Activated CD8-positive, alpha-beta memory T cell treated with anti-CD3 and anti-CD28 coated beads, Interleukin-2, amount 50 U/mL, for 1 hour (primary cell): ENCODE measurements at regions not wholly inside any gene's neighbourhood (a gene's known extent, or its start where the extent isn't known, plus 50 kb on each side); places are given as distances from the start of the nearest gene placed in this dataset.

Source experiments
- DNase-seq: peaks from one replicate; pipeline ENCODE4 v3.0.0-alpha.2; 2020; ENCODE audit errors: extremely low read depth

DNA sequence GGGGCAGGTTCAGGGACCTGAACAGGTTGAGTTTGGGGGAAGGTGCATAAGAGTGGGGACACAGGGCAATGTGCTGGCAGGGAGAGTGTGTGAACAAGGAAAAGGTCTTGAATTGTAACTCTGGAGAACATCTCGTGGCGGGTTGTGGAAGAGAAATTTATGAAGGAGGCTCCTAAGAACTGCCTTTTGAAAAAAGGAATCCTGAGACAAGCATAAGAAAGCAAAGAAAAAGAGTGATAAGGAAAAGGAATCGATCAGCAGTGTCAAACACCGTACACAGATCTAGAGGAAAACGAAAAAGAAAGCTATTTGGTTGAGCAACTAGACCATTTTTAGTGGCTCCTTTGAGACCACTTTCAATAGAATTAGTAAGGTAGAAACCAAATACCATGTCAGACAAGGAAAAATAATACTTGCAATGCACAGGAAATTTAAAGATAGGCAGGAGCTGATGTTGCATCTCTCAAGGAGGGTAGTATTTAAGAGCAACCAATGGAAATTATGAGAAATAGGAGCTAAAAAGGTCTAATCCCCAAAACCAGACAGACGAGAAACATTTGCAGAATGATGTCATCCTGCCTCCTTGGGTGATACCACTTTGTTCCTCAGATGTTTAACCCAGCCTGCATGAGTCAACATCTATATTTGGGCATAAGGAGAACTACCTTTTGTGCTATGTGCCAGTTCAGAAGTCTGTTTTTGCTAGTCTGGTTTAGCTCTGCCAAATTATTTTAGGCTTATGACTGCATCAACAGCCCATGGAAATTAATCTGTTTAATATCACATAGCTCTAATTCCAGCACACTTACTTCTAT lies 64.5 kb upstream of the STK38L start:
- no peak for DNase-seq

DNA sequence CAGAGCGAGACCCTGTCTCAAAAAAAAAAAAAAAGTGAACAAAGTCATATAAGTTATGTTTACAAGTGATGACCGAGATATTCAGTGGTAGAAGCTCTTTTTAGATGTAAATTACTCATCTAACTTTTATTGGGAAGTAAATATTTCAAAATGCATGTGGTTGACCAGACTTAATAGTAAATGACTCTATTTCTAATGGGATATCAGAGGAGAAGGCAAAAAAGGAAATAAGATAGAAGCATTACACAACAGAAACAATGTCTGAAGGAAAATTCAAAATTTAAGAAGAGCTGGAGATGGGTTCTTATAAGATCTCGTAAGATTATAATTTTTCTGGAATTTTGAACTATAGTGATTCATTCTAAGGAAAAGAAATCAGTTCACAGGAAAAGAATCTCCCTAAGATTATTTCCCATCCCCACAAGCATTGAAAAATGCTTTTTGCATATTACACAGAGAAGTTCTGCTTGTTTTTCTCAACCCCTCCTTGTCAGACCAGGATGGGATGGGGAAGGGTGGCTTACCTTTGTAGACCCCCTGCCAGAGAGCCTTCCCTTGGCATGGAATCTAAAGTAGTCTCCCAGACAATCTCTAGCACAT lies 63.1 kb upstream of the STK38L start:
- DNase-seq = no peak

DNA sequence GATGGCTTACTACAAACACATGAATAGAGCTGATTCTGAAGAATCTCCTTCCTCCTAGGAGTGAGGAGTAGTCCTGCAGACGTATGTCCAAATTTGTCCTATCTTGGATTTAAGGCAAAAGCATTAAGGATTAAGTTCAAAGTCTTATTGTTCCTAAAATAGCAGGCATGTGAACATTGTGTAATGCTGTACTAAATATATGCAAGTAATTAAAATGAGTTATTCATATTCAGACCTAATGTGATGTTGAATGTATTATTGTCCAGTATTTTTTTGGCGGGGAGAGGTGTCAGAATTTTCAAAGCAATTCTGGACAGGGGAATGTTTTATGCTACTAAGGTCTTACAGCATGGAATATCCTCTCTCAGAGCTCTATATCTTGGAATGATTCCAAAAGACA lies 60.7 kb upstream of the STK38L start:
- no peak for DNase-seq

DNA sequence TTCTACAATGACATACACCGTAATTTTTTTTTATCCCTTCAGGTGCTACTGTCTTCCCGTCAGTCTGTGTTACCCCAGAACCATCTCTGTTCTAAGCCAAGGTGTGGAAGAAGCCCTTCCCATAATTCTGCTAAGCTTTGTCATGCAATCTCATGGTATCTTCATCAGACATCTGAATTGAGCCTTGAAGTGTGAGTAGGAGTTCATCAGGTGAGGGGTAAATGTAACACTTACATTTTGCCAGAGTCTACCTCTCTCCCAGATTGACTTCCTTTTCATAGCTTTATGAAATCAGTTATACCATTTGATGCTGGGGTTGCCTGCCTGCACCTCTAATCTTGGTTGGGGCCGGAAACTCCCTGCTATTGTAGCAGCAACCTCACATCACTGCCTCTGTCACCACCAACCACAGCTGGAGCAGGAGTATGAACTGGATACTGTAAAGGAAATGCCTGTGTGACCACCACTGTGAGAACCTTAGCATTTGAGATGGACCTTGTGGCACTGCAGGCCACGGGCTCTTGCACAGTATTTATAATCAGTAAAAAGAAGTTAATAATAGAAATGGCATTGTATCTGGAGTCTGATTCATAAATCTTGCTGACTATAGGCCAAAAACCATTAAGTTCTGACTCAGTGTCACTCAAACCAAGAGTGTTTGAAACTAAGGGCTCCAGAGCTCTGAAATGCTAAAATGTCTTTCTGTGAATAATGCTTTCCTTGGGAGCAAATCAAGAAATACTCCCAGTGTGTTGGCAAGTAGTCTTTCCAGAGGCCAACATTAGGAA lies 58.7 kb upstream of the STK38L start:
- no peak for DNase-seq

DNA sequence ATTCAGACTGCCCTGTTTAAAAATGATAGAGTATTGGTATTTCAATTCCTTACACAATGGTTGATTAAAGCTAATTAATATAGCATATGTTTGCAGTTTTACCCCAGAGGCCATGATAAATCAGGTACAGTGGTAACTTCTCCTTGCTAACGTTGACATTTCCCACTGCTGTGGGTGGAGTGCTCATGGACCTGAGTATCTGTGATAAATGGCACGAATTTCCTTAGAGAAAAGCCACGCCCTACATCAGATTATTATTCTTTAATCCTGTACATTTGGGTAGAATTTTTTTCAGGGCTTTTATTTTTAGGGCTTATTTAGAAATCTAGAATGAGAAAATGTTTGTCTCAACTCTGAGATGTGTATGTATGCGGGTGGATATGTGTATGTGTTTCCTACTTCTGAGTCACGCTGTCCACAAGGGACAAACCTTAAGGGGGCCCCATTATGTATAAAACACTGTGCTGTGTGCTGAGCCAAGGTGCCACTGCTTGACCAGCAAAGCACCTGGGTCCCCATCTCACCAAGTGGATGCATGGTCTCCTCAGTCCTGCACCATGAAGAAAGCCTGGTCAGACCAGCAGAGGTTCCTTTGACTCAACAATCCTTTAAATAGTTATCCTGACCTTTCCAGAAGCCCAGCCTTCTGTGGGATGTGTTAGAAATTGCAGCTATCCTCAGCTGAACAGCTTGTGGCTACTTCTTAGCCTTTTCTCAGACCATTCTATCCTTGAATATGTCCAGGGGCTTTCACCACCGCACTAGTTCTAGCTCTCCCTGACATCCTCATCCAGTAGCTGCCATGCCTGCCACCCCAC lies 57.9 kb upstream of the STK38L start:
- no peak for DNase-seq

DNA sequence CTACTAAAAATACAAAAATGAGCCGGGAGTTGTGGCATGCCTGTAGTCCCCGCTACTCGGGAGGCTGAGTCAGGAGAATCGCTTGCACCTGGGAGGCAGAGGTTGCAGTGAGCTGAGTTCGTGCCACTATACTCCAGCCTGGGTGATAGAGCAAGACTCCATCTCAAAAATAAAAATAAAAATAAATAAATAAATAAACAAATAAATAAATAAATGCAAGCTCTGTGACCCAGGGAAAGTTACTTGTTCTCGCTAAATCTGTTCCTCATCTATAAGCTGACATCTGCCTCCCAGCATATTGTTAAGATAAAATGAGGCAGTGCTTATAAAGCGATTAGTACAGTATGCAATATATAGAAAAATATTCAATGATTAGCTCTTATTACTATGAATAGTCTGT lies 56.4 kb upstream of the STK38L start:
- DNase-seq = no peak

DNA sequence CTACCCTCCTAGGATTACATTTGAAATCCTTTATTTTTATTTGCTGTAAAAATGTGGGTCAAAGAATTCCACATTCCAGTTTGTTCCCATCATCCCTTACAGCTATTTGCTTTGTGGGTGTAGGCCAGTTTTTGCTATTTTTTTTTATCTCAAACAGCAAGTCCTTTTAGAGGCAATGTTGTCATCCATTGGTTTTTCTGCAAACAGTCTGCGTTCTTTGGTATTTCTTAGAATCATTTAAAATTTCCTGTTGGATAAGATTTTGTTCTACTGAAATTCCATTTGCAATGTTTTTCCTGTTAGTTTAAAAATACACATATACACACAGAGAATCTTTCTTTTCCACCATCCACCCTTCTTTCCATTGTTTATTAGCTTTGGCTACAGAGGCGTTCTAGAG lies 53.3 kb upstream of the STK38L start:
- DNase-seq = no peak

DNA sequence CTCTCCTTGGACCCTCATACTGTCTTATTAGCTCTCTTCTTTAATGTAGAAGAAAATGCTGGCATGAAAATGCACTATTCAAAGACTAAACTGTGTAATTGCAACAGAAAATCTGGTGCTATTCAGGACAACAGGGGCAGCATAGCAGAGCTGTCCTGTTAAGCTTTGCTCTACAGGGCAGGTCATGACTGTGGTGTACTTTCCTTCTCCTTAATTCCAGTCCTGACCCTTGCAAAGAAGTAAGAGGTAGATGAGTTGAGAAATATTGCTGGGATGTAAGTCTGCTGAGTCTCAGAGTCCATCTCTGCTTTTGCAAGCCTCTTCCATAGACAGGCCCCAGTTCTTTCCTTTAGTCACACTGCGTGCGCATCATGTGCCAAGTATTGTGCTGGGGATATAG lies 52.6 kb upstream of the STK38L start:
- no peak for DNase-seq

DNA sequence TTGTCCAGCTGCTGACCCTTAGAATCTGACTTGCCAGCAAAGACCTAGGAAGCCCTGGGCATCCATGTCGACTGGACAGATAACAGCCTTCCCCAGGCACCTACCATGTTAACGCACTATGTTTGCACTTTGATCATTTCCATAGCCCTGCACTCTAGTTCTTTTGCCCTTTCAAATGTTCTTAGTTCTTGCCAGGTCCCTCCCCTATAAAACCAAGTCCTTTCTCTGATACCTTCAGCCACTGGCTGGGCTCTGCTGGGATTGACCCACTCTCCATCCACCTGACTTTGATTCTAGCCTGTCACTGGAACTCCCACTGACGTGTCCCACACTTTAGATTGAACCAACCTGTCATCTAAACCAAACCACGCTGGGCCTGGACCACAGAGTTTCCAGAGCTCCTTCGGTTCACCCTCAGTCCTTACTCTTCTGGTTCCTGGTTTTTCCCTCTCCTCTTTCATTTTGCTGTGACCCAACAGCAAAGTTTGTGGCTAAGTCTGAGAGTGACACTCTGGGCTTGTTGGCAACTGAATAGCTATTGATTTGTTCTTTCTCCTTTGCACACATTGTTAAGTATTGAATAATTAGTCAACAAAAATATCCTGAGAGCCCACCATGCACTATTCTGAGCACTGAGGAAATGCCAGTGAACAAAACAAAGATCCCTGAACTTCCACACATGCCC lies 51.8 kb upstream of the STK38L start:
- DNase-seq = no peak

DNA sequence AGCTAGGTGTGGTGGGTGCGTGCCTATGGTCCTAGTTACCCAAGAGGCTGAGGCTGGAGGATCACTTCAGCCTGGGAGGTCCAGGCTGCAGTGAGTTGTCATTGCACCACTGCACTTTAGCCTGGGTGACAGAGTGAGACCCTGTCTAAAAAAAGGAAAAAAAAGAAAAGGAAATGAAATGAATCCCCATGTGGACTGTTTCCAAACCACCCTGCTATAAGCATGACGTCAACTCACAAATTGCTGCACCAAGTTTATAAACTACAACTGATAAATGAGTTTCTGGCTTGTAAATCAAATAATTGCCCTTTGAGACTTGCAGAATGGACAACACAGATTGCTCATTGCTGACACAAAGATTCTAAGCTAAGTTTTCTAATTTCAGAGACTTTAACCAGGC lies 51.0 kb upstream of the STK38L start:
- no peak for DNase-seq

DNA sequence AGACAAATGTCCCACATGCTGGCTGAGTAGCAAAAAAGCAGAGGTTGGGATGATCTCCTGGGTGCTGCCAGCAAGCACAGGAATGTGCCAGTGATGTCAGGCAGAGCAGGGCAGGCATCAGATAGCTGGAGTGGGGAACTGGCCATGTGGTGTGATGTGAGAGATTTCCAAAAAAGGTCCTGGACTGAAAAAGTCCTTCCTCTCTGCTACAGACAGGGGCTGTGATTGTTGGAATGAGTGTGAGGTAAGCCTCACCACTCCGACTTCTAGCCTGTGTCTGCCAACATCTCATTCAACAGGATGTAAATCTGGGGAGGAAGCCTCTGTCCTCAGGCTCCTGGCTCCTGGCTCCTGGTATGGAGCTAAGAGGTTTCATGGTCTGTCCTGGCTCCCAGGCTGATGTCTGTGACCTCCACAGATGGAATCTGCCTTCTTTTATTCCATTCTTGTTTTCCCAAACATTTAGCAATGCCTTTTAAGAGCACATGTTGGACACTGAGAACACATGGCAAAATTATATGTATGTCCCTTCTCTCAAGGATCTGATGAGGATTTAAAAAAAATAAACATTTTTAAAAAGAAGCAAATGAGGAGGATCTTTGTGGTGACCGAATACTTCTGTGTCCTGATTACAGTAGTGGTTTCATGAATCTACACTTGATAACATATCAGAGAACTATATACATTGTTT lies 50.1 kb upstream of the STK38L start:
- no peak for DNase-seq
